GM19372 (cell line): ENCODE measurements at regions not wholly inside any gene's neighbourhood (a gene's known extent, or its start where the extent isn't known, plus 50 kb on each side); places are given as distances from the start of the nearest gene placed in this dataset.

ENCODE experiments used
- ATAC-seq: cut with Tn5 transposase; IDR thresholded peaks from one replicate; pipeline ENCODE4 v1.9.1; 2021; ENCODE audit warnings: mild to moderate bottlenecking, low read depth, moderate library complexity; ENCODE audit not compliant: unreplicated experiment

GRCh38 chr12:92221656-92222315 is 76.1 kb upstream of the BTG1 start:
- ATAC-seq: no peak

- no peak for ATAC-seq
These were observed 72.9 kb upstream of the BTG1 start for GRCh38 chr12:92218394-92219077.

- ATAC-seq: no peak
These were observed 70.4 kb upstream of the BTG1 start for GRCh38 chr12:92216092-92216491.

GRCh38 chr12:92215358-92215757 is 69.7 kb upstream of the BTG1 start:
- no peak for ATAC-seq

- no peak for ATAC-seq
These were observed 67.5 kb upstream of the BTG1 start for GRCh38 chr12:92213166-92213565.

GRCh38 chr12:92210071-92210470 is 64.4 kb upstream of the BTG1 start:
- ATAC-seq: no peak

GRCh38 chr12:92208613-92209121 is 63.0 kb upstream of the BTG1 start:
- peak; percentile 82 for ATAC-seq

- ATAC-seq: no peak
These were observed 61.0 kb upstream of the BTG1 start for GRCh38 chr12:92206596-92206995.

- ATAC-seq: no peak
These were observed 60.4 kb upstream of the BTG1 start for GRCh38 chr12:92206011-92206410.

GRCh38 chr12:92199819-92200576 is 54.4 kb upstream of the BTG1 start:
- ATAC-seq: no peak

GRCh38 chr12:92197815-92198214 is 52.2 kb upstream of the BTG1 start:
- no peak for ATAC-seq

- no peak for ATAC-seq
These were observed 50.7 kb upstream of the BTG1 start for GRCh38 chr12:92196368-92196767.
